ENCODE measurements at regions not wholly inside any gene's neighbourhood (a gene's known extent, or its start where the extent isn't known, plus 50 kb on each side); places are given as distances from the start of the nearest gene placed in this dataset.

- no peak overlapping the region for H3K4me3 ChIP-seq (ENCODE audit: extremely low read depth in 1 of 4, insufficient read depth in 2 of 4, low read depth in 3 of 4, low read length in 4 of 4)
- CTCF ChIA-PET (ENCODE audit: partially characterized antibody): no interaction called here
- H4K8ac ChIP-seq (ENCODE audit: extremely low read depth, insufficient read depth, low read length): no peak overlapping the region
- peaks cover 0 to 4% (median 2%) of the 10 kb centered on the region in 4 experiments; a peak in 1 of 7 replicates for H3K4me1 ChIP-seq (replicated peaks in 1 of 4; ENCODE audit: control insufficient read depth in 3 of 4, insufficient read depth in 4 of 4, low read length in 3 of 4)
- DNase-seq (ENCODE audit: low read depth in 1 of 2, low spot score in 2 of 2) (no peak), FAIRE-seq (no peak)
- H4K91ac ChIP-seq (replicated peaks; ENCODE audit: insufficient read length, low read length): no peak overlapping the region
- no peak overlapping the region for H4K5ac ChIP-seq (ENCODE audit: insufficient read length, low read depth, low read length)
- no peak overlapping the region for H3K9ac ChIP-seq (replicated peaks in 1 of 4; ENCODE audit: extremely low read depth in 1 of 4, low read depth in 3 of 4, low read length in 3 of 4)
- H3K79me2 ChIP-seq (ENCODE audit: control insufficient read depth in 1 of 2, insufficient read depth in 2 of 2, low read length in 2 of 2): no peaks in the 10 kb centered on the region
- H3K56ac ChIP-seq (replicated peaks; ENCODE audit: insufficient read length, low read depth, low read length): no peak overlapping the region
- no peaks in the 10 kb centered on the region for H3K79me1 ChIP-seq (ENCODE audit: low read depth, low read length)
- no peak overlapping the region for H2BK12ac ChIP-seq (ENCODE audit: low read depth, low read length)
- H2BK15ac ChIP-seq (ENCODE audit: low read length): no peak overlapping the region
- no peak overlapping the region for H2BK120ac ChIP-seq (replicated peaks; ENCODE audit: low read depth, low read length)
- H2BK20ac ChIP-seq (ENCODE audit: low read length): no peak overlapping the region
- H3K36me3 ChIP-seq (ENCODE audit: control insufficient read depth in 2 of 4, insufficient read depth in 4 of 4, low read length in 3 of 4): no peaks in the 10 kb centered on the region
- no peaks in the 10 kb centered on the region for H3K9me3 ChIP-seq (ENCODE audit: insufficient read depth in 2 of 2, low read depth in 1 of 2, low read length in 1 of 2)
- no peak overlapping the region for H2AFZ ChIP-seq (ENCODE audit: low read length)
- H2AK5ac ChIP-seq (ENCODE audit: low read depth, low read length): no peak overlapping the region
- H3K23ac ChIP-seq (ENCODE audit: insufficient read length): no peak overlapping the region
- POLR2A ChIA-PET (ENCODE audit: partially characterized antibody): no interaction called here
- no peak overlapping the region for H3K18ac ChIP-seq (ENCODE audit: extremely low read depth, low read length)
- no peak overlapping the region for H3K14ac ChIP-seq (ENCODE audit: insufficient read length)
- H3K4me2 ChIP-seq (ENCODE audit: insufficient read depth in 1 of 2, low read depth in 2 of 2, low read length in 2 of 2): no peak overlapping the region
- no peak overlapping the region for H3K4ac ChIP-seq (replicated peaks; ENCODE audit: insufficient read length, low read depth, low read length)
- no peaks in the 10 kb centered on the region for H3K27me3 ChIP-seq (replicated peaks in 1 of 4; ENCODE audit: control insufficient read depth in 3 of 4, extremely low read depth in 1 of 4, insufficient read depth in 3 of 4, low read length in 3 of 4)
- H3K27ac ChIP-seq (ENCODE audit: low read depth, low read length): no peak overlapping the region
- H4K20me1 ChIP-seq (replicated peaks in 1 of 2; ENCODE audit: control insufficient read depth in 1 of 2, insufficient read depth in 2 of 2, low read length in 2 of 2): no peaks in the 10 kb centered on the region
- H2BK5ac ChIP-seq (ENCODE audit: low read depth, low read length): no peak overlapping the region
- no peaks in the 10 kb centered on the region for H3K23me2 ChIP-seq (ENCODE audit: low read depth, low read length)
- TF ChIP-seq TBP (IDR thresholded peaks at IDR 0.05; ENCODE audit: low read depth, low read length) (no peak), CBX8 (IDR thresholded peaks at IDR 0.05; ENCODE audit: borderline replicate concordance, low read depth, low read length) (no peak), NRF1 (IDR thresholded peaks at IDR 0.05; ENCODE audit: low read depth, low read length) (no peak), CHD1 (IDR thresholded peaks at IDR 0.05; ENCODE audit: low read depth, low read length) (no peak), EZH2 (IDR thresholded peaks at IDR 0.05; ENCODE audit: low read depth, low read length, severe bottlenecking) (no peak), EP300 (IDR thresholded peaks at IDR 0.05; ENCODE audit: borderline replicate concordance in 1 of 2, low read depth in 2 of 2, low read length in 2 of 2) (no peak), KDM5A (IDR thresholded peaks at IDR 0.05; ENCODE audit: low read length) (no peak), CHD2 (IDR thresholded peaks at IDR 0.05; ENCODE audit: low read length) (no peak), EGR1 (IDR thresholded peaks at IDR 0.05; ENCODE audit: borderline replicate concordance, low read depth, low read length) (no peak), PHF8 (conservative IDR thresholded peaks at IDR 0.05; ENCODE audit: low read depth, low read length) (no peak), BACH1 (IDR thresholded peaks at IDR 0.05; ENCODE audit: low read length) (no peak)
- TF ChIP-seq, protein P1, sequence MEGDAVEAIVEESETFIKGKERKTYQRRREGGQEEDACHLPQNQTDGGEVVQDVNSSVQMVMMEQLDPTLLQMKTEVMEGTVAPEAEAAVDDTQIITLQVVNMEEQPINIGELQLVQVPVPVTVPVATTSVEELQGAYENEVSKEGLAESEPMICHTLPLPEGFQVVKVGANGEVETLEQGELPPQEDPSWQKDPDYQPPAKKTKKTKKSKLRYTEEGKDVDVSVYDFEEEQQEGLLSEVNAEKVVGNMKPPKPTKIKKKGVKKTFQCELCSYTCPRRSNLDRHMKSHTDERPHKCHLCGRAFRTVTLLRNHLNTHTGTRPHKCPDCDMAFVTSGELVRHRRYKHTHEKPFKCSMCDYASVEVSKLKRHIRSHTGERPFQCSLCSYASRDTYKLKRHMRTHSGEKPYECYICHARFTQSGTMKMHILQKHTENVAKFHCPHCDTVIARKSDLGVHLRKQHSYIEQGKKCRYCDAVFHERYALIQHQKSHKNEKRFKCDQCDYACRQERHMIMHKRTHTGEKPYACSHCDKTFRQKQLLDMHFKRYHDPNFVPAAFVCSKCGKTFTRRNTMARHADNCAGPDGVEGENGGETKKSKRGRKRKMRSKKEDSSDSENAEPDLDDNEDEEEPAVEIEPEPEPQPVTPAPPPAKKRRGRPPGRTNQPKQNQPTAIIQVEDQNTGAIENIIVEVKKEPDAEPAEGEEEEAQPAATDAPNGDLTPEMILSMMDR (IDR thresholded peaks at IDR 0.05; ENCODE audit: control extremely low read depth in 1 of 3, insufficient read depth in 1 of 3, low read depth in 1 of 3, low read length in 3 of 3): no peak
These were observed 1421.9 kb downstream of the PCDH7 start for GRCh38 chr4:32142075-32142474.
